ENCODE measurements at regions not wholly inside any gene's neighbourhood (a gene's known extent, or its start where the extent isn't known, plus 50 kb on each side); places are given as distances from the start of the nearest gene placed in this dataset.

GRCh38 chr2:175580652-175581051, 399.1 kb upstream of the ATP5MC3 start:
- no peak for DNase-seq (ENCODE audit: low read depth)
- H3K4me3 ChIP-seq (ENCODE audit: low read length): no peak overlapping the region
- TF ChIP-seq CTCF (conservative IDR thresholded peaks at IDR 0.05; ENCODE audit: low read depth, low read length): no peak

- H3K4me3 ChIP-seq (ENCODE audit: low read length): no peak overlapping the region
- DNase-seq (ENCODE audit: low read depth): no peak
- no peak for TF ChIP-seq CTCF (conservative IDR thresholded peaks at IDR 0.05; ENCODE audit: low read depth, low read length)
Observed at GRCh38 chr2:175579646-175580045, 398.1 kb upstream of the ATP5MC3 start.

- no peak overlapping the region for H3K4me3 ChIP-seq (ENCODE audit: low read length)
- DNase-seq (ENCODE audit: low read depth): no peak
- no peak for TF ChIP-seq CTCF (conservative IDR thresholded peaks at IDR 0.05; ENCODE audit: low read depth, low read length)
Observed at GRCh38 chr2:175577368-175577970, 396.0 kb upstream of the ATP5MC3 start.

GRCh38 chr2:175576875-175577274, 395.4 kb upstream of the ATP5MC3 start:
- no peak overlapping the region for H3K4me3 ChIP-seq (ENCODE audit: low read length)
- no peak for TF ChIP-seq CTCF (conservative IDR thresholded peaks at IDR 0.05; ENCODE audit: low read depth, low read length)

GRCh38 chr2:175576270-175576669, 394.8 kb upstream of the ATP5MC3 start:
- no peak for DNase-seq (ENCODE audit: low read depth)
- H3K4me3 ChIP-seq (ENCODE audit: low read length): no peak overlapping the region
- TF ChIP-seq CTCF (conservative IDR thresholded peaks at IDR 0.05; ENCODE audit: low read depth, low read length): no peak

More at GRCh38 chr2:175576875-175577274, 395.4 kb upstream of the ATP5MC3 start:
- DNase-seq (ENCODE audit: low read depth): no peak

- DNase-seq (ENCODE audit: low read depth): no peak
- no peak overlapping the region for H3K4me3 ChIP-seq (ENCODE audit: low read length)
- no peak for TF ChIP-seq CTCF (conservative IDR thresholded peaks at IDR 0.05; ENCODE audit: low read depth, low read length)
Observed at GRCh38 chr2:175575346-175576258, 394.1 kb upstream of the ATP5MC3 start.
